ENCODE measurements at regions not wholly inside any gene's neighbourhood (a gene's known extent, or its start where the extent isn't known, plus 50 kb on each side); places are given as distances from the start of the nearest gene placed in this dataset.

GRCh38 chrX:148322906-148323305, 177.5 kb upstream of the AFF2 start:
- no peak for TF ChIP-seq CTCF (IDR thresholded peaks at IDR 0.05; ENCODE audit: low read length, missing control alignments)
- no peak overlapping the region for H3K4me3 ChIP-seq (replicated peaks; ENCODE audit: low read depth, low read length)
- no peak for DNase-seq (ENCODE audit: low read depth)

GRCh38 chrX:148333989-148334388, 166.4 kb upstream of the AFF2 start:
- no peak for TF ChIP-seq CTCF (IDR thresholded peaks at IDR 0.05; ENCODE audit: low read length, missing control alignments)
- DNase-seq (ENCODE audit: low read depth): no peak
- no peak overlapping the region for H3K4me3 ChIP-seq (replicated peaks; ENCODE audit: low read depth, low read length)

GRCh38 chrX:148337873-148338272, 162.5 kb upstream of the AFF2 start:
- H3K4me3 ChIP-seq (replicated peaks; ENCODE audit: low read depth, low read length): no peak overlapping the region
- TF ChIP-seq CTCF (IDR thresholded peaks at IDR 0.05; ENCODE audit: low read length, missing control alignments): no peak
- DNase-seq (ENCODE audit: low read depth): no peak

- TF ChIP-seq CTCF (IDR thresholded peaks at IDR 0.05; ENCODE audit: low read length, missing control alignments): no peak
- H3K4me3 ChIP-seq (replicated peaks; ENCODE audit: low read depth, low read length): no peak overlapping the region
- DNase-seq (ENCODE audit: low read depth): no peak
Observed at GRCh38 chrX:148354916-148355315, 145.5 kb upstream of the AFF2 start.

- H3K4me3 ChIP-seq (replicated peaks; ENCODE audit: low read depth, low read length): no peak overlapping the region
- TF ChIP-seq CTCF (IDR thresholded peaks at IDR 0.05; ENCODE audit: low read length, missing control alignments): no peak
- no peak for DNase-seq (ENCODE audit: low read depth)
Observed at GRCh38 chrX:148361641-148362040, 138.8 kb upstream of the AFF2 start.

- no peak overlapping the region for H3K4me3 ChIP-seq (replicated peaks; ENCODE audit: low read depth, low read length)
- no peak for TF ChIP-seq CTCF (IDR thresholded peaks at IDR 0.05; ENCODE audit: low read length, missing control alignments)
- no peak for DNase-seq (ENCODE audit: low read depth)
Observed at GRCh38 chrX:148363471-148364235, 136.8 kb upstream of the AFF2 start.

GRCh38 chrX:148365233-148365632, 135.2 kb upstream of the AFF2 start:
- no peak for TF ChIP-seq CTCF (IDR thresholded peaks at IDR 0.05; ENCODE audit: low read length, missing control alignments)
- no peak for DNase-seq (ENCODE audit: low read depth)
- no peak overlapping the region for H3K4me3 ChIP-seq (replicated peaks; ENCODE audit: low read depth, low read length)

Measured in fibroblast of pulmonary artery (primary cell).